Activated CD8-positive, alpha-beta memory T cell treated with anti-CD3 and anti-CD28 coated beads, Interleukin-2, amount 10 ng/mL, durations not matched to agents 7 days and 5 days (primary cell): ENCODE measurements at regions not wholly inside any gene's neighbourhood (a gene's known extent, or its start where the extent isn't known, plus 50 kb on each side); places are given as distances from the start of the nearest gene placed in this dataset.

Source experiments
- ATAC-seq: fragments of 150-1000 bp; cut with Tn5 transposase; one replicate; pipeline ENCODE4 v1.10.0; 2021; ENCODE audit warnings: moderate library complexity
- CTCF ChIA-PET: fragments of 350-600 bp; sonication (Branson Sonifier 250); formaldehyde crosslinking; loops from one replicate; lab custom pipeline; 2021; ENCODE audit warnings: antibody characterized with exemption; lab: Charles Lee
- DNase-seq: peaks from one replicate; pipeline ENCODE4 v3.0.0-alpha.2; 2020
- H3K27ac Mint-ChIP-seq: one replicate; pipeline ENCODE4 v1.8.0; 2021; ENCODE audit warnings: mild to moderate bottlenecking, mixed read lengths
- H3K27me3 Mint-ChIP-seq: one replicate; pipeline ENCODE4 v1.8.0; 2021; ENCODE audit warnings: mixed read lengths
- H3K36me3 Mint-ChIP-seq: one replicate; pipeline ENCODE4 v1.8.0; 2021; ENCODE audit warnings: mild to moderate bottlenecking, mixed read lengths
- H3K4me1 Mint-ChIP-seq: one replicate; pipeline ENCODE4 v1.8.0; 2021; ENCODE audit warnings: mixed read lengths
- H3K4me3 Mint-ChIP-seq: one replicate; pipeline ENCODE4 v1.8.0; 2021; ENCODE audit warnings: mild to moderate bottlenecking, moderate library complexity, mixed read lengths
- H3K9me3 Mint-ChIP-seq: one replicate; pipeline ENCODE4 v1.8.0; 2022; ENCODE audit warnings: low read depth, mixed read lengths

DNA sequence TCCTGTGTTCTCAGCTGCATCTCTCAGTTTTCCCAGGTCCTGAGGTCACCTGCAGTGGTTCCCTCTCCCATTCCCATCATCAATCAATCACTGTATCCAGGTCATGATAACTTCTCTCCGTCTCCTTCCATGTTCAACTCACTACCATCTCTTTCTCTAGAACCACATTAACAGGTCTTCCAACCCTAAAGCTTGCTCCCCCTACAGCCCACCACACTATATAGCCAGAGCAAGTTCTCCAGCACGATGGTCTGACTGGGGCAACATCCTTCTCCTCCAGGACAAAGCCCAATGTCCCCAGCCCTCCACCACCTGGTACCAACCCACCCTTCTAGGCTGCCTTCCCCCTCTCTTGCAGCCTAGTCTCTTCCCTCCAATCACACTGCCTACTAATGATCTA is 241.6 kb downstream of the CDK5RAP2 start:
- CTCF ChIA-PET: no interaction called here
- H3K4me1 Mint-ChIP-seq: peaks cover 7% of the 10 kb centered on the region
- peaks cover 11% of the 10 kb centered on the region for H3K27me3 Mint-ChIP-seq
- DNase-seq: peak; percentile 29
- no peak for ATAC-seq
- H3K4me3 Mint-ChIP-seq: no peak overlapping the region
- no peak overlapping the region for H3K27ac Mint-ChIP-seq
- no peaks in the 10 kb centered on the region for H3K9me3 Mint-ChIP-seq
- H3K36me3 Mint-ChIP-seq: no peaks in the 10 kb centered on the region

DNA sequence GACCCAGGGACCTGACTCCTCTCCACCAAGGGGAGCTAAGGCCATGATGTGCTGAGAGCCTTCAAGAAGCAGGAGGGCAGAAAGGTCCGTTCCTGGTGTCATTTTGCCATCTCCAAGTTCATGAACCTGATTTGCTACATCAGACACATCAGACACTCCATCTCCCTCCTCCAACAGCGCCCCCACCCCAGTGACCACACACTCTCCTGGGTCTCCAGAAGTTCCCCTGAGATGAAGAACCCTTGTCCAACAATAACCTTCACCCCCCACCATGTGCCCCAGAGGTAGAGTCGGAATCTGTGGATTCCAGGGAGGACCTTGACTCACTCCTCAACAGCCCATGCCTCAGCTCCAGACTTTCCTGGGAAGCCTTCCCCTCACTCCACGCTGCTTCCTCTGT is 242.8 kb downstream of the CDK5RAP2 start:
- CTCF ChIA-PET: no interaction called here
- no peak overlapping the region for H3K4me3 Mint-ChIP-seq
- H3K27me3 Mint-ChIP-seq: peaks cover 14% of the 10 kb centered on the region
- H3K27ac Mint-ChIP-seq: no peak overlapping the region
- no peak for DNase-seq
- ATAC-seq: no peak
- H3K36me3 Mint-ChIP-seq: no peaks in the 10 kb centered on the region
- peaks cover 7% of the 10 kb centered on the region for H3K4me1 Mint-ChIP-seq
- no peaks in the 10 kb centered on the region for H3K9me3 Mint-ChIP-seq

DNA sequence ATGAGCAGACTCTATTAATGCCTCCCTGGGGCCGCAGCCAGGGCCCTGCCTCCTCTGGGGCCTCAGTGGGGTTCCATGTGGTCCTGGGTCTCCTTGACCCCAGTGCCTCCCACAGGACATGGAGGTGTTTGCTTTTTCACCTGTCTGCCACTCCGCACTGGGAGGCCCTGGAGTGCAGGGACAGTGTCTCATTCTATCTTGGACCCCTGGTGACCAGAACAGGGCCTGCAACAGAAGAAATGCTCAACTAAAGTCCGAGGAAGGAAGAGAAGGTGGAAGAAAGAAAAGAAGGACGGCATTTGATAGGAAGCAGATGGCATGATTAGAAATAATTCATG is 243.2 kb downstream of the CDK5RAP2 start:
- Mint-ChIP-seq H3K36me3 (no peaks in the 10 kb centered on the region), H3K4me1 (peaks cover 7% of the 10 kb centered on the region), H3K27ac (no peak overlapping the region), H3K27me3 (peaks cover 11% of the 10 kb centered on the region), H3K4me3 (no peak overlapping the region), H3K9me3 (no peaks in the 10 kb centered on the region)
- CTCF ChIA-PET: no interaction called here
- ATAC-seq: no peak
- no peak for DNase-seq

DNA sequence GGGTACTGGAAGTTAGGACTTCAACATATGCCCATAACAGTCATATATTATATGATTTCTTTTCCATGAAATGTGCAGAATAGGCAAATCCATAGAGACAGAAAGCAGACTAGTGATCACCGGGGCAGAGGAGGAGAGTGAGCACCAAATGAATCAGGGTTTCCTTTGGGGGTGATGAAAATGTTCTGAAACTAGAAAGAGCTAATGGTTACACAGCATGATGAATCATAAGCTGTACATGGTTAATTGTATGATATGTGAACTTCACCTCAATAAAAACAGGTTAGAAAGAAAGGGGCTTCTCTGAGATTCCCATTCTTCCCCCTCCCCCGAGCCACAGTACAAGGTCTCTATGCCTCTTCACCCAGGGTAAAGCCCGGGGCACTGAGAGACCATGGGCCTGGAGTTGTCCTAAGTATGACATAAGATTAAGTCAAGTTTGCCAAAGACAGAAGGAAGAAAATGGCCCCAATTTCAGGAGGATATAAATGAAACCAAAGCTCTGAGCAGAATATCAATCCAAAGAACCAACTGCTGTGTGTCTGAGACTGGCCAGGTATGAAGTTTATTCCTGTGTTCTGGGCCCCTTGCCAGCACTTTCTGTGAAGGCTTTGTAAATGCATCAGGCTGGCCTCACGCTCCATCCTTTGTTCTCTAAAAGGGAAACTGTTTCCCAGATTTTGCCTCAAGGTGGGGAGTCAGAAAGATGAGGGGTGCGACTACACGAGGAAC is 243.8 kb downstream of the CDK5RAP2 start:
- DNase-seq: no peak
- H3K27ac Mint-ChIP-seq: no peak overlapping the region
- peaks cover 7% of the 10 kb centered on the region for H3K4me1 Mint-ChIP-seq
- H3K27me3 Mint-ChIP-seq: peaks cover 11% of the 10 kb centered on the region
- H3K9me3 Mint-ChIP-seq: no peaks in the 10 kb centered on the region
- no peaks in the 10 kb centered on the region for H3K36me3 Mint-ChIP-seq
- H3K4me3 Mint-ChIP-seq: no peak overlapping the region
- CTCF ChIA-PET: no interaction called here
- ATAC-seq: no peak

DNA sequence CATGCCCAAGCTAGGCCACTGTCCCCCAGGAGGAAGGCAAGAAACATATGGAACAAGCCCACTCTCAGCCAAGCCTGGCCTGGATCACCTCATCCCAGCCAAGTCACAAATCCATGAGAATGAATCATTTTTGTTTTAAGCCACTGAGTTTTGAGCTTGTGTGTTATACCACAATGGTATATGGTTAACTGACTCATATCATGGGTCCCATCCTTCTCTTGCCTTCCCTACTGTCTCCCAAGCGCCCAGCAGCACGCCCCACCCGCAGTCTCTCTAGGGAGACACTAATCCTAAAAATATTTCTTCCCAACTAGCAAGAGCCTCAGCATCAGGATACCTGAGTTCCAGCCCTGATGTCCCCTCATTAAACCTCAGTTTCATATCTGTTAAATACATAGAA is 248.1 kb downstream of the CDK5RAP2 start:
- CTCF ChIA-PET: no interaction called here
- Mint-ChIP-seq H3K9me3 (no peaks in the 10 kb centered on the region), H3K4me1 (peaks cover 7% of the 10 kb centered on the region), H3K27me3 (peaks cover 8% of the 10 kb centered on the region), H3K4me3 (no peak overlapping the region), H3K36me3 (no peaks in the 10 kb centered on the region), H3K27ac (no peak overlapping the region)
- DNase-seq (no peak), ATAC-seq (no peak)

DNA sequence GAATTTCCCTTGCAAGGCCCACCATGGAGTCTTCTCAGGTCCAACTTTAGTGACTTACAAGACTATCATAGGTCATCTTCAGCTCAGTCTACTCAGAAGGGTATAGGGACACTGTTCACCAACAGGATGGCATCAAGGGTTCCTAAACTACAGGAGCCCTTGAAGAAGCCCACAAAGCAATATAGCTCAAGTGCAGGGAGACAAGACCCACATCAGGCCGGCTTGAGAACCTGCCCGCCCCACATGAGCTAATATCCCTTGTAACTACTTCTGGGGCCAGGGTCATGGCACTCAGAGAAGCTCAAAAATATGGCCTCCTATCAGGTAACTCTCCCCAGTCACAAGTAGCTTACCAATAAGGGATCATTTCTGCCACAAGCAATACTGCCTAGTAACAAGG is 249.9 kb downstream of the CDK5RAP2 start:
- no peak for ATAC-seq
- Mint-ChIP-seq H3K27me3 (peaks cover 8% of the 10 kb centered on the region), H3K27ac (no peak overlapping the region), H3K9me3 (no peaks in the 10 kb centered on the region), H3K4me1 (no peaks in the 10 kb centered on the region), H3K4me3 (no peak overlapping the region), H3K36me3 (no peaks in the 10 kb centered on the region)
- no peak for DNase-seq
- CTCF ChIA-PET: no interaction called here

DNA sequence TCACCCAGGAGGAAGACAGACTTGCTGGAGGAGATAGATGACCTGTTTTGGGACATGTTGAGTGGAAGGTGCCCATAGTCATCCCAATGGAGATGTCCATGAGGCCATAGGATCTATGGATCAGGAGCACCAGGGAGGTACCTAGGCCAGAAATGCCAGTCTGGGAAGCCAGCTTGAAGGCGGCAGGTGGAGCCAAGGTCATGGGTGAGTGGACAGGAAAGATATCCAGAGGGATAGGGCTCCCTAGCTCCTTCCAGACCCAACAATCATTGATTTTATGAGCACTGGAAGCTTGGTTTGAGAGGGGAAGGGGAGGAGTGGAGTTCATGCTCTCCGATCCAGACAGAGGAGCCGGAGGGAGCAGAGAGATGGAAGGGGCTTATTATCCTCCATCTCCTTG is 252.6 kb downstream of the CDK5RAP2 start:
- ATAC-seq (no peak), DNase-seq (peak; percentile 18)
- Mint-ChIP-seq H3K4me1 (peaks cover 3% of the 10 kb centered on the region), H3K27ac (no peak overlapping the region), H3K9me3 (no peaks in the 10 kb centered on the region), H3K36me3 (no peaks in the 10 kb centered on the region), H3K4me3 (no peak overlapping the region), H3K27me3 (peaks cover 3% of the 10 kb centered on the region)
- CTCF ChIA-PET: no interaction called here

DNA sequence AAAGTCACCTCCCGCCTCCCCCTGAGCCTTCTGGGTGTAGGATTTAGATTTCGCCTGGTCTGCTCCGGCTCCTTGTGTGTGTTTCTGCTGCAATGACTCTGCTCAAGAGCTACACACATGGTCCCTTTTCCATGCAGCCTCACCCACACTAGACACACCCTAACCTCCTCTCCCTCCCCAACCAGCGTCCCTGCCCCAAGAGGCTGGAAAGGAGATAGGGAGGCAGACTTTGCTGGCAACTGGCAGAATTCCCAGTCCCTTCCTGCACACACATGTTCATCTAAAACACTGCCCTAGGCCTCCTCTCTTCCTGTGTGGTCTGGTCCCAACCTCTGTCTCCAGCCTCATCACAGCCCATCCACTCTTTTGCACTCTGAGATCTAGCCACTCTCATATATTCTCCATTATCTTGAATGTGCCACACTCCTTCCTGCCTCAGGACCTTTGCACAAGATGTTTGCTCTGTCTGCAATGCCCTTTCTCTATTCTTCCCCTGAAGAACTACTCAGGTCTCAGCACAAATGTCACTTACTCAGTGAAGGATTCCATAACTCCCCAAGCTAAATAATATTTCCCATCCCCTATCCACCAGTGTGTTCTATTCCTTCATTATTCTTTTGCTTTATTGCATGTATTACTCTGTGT is 253.8 kb downstream of the CDK5RAP2 start:
- CTCF ChIA-PET: no interaction called here
- H3K9me3 Mint-ChIP-seq: no peaks in the 10 kb centered on the region
- H3K27me3 Mint-ChIP-seq: peaks cover 4% of the 10 kb centered on the region
- no peaks in the 10 kb centered on the region for H3K36me3 Mint-ChIP-seq
- ATAC-seq (no peak), DNase-seq (no peak)
- no peak overlapping the region for H3K27ac Mint-ChIP-seq
- no peak overlapping the region for H3K4me3 Mint-ChIP-seq
- H3K4me1 Mint-ChIP-seq: peaks cover 3% of the 10 kb centered on the region

DNA sequence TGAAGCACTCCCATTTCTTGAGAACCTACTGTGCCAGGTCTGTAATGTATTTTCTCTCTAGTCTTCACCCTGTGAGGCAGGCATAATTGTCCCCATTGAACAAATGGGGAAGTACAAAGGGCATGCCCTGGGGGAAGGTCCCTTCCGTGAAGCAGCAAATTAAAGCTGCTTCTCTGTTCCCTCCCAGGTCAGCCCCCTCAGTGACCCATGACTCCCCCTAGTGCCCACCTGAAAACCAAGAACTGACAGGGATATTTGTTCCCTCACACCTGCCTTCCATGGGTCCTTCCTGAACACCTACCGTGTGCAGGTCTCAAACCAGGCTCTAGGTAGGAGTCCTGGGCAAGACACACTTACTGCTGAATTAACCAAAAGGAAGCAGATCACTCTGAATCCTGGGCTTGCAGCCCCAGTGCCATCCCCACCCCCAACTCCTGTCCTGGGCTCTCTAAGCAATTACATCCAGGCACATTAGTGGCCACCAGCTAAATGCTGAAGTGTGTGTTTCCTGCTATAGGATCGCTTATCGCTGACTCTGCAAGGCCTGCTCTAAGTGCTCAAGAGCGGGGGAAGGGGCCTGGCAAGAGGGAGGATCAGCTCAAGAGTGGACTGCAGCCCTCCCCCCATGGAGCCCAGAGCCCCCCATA is 254.8 kb downstream of the CDK5RAP2 start:
- DNase-seq: peak; percentile 22
- ATAC-seq: no peak

DNA sequence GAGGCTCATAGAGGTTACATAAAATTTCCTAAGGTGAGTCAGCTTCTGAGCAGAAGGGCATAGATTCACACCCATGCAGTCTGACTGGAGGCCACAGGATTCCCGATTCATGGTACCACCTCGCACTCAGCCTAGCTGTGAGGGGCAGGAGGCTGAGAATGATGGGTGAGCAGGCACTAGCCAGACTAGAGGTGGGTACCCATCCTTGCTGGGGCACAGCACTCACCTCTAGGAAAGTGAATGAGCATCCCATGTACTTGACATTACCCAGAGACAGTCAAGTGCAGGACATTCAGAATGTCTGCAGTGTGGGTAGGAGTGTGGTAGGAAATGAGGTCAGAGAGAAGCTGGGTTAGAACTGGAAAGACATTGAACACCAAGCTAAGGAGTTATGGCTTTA is 255.5 kb downstream of the CDK5RAP2 start:
- no peaks in the 10 kb centered on the region for H3K36me3 Mint-ChIP-seq
- no peak overlapping the region for H3K4me3 Mint-ChIP-seq
- CTCF ChIA-PET: no interaction called here
- H3K27me3 Mint-ChIP-seq: peaks cover 3% of the 10 kb centered on the region
- H3K4me1 Mint-ChIP-seq: peaks cover 3% of the 10 kb centered on the region
- no peaks in the 10 kb centered on the region for H3K9me3 Mint-ChIP-seq
- no peak for DNase-seq
- no peak overlapping the region for H3K27ac Mint-ChIP-seq
- no peak for ATAC-seq

More for the DNA sequence above, 254.8 kb downstream of the CDK5RAP2 start:
- Mint-ChIP-seq H3K9me3 (no peaks in the 10 kb centered on the region), H3K36me3 (no peaks in the 10 kb centered on the region), H3K27me3 (peaks cover 3% of the 10 kb centered on the region), H3K4me3 (no peak overlapping the region), H3K4me1 (peaks cover 3% of the 10 kb centered on the region), H3K27ac (no peak overlapping the region)
- CTCF ChIA-PET: no interaction called here

DNA sequence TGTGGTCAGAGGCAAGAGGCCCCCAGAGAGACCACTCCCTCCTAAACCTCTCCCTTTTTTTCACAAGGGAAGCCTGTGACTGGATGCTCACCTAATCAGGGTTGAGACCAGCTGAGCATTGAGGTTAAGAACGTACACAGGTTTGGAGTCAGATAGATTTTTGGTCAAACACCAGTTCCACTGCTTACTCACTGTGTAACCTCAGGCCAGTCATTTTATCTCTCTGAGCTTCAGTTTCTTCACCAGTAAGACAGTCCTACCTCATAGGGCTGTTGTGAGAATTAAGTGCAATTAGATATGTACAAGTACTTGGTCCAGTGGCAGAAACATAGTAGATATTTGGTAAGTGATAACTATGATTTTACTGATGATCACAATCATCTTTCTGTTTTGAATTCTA is 256.8 kb downstream of the CDK5RAP2 start:
- CTCF ChIA-PET: no interaction called here
- DNase-seq: no peak
- Mint-ChIP-seq H3K36me3 (no peaks in the 10 kb centered on the region), H3K27me3 (peaks cover 3% of the 10 kb centered on the region), H3K9me3 (no peaks in the 10 kb centered on the region), H3K27ac (no peak overlapping the region), H3K4me3 (no peak overlapping the region), H3K4me1 (peaks cover 3% of the 10 kb centered on the region)
- ATAC-seq: no peak

DNA sequence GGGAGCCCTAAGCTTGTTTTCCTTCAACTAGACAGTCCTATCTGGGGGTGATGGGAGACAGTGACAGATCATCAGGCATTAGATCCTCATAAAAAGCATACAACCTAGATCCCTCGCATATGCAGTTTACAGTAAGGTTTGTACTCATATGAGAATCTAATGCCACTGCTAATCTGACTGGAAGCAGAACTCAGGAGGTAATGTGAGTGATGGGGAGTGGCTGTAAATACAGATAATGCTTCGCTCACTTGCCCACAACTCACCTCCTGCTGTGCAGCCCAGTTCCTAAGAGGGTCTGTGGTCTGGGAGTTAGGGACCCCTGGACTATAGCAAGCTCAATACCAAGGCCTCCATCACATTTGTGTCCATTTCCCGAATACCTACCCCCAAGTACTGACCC is 260.5 kb downstream of the CDK5RAP2 start:
- ATAC-seq (no peak), DNase-seq (no peak)
- CTCF ChIA-PET: no interaction called here
- Mint-ChIP-seq H3K9me3 (no peaks in the 10 kb centered on the region), H3K4me3 (no peak overlapping the region), H3K27me3 (peaks cover 5% of the 10 kb centered on the region), H3K27ac (no peak overlapping the region), H3K4me1 (peaks cover under 1% of the 10 kb centered on the region), H3K36me3 (no peaks in the 10 kb centered on the region)

DNA sequence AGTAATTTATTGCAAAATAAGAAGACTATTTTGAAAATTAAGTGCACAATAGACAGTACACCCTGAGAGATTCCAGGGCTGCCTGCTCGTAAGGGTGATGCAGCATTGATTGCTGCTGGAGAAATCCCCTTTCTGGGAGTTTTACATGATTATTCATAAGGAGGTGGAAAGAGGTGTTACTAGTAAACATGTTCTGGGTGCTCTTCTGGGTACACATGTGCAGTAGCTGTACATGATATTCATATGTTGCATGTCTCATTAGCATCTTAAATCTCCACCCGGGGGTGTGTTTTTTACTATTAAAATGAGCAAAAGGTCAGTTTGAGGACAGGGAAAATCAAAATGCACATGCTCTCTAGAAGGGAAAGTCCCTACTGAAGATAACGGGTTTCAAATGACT is 264.8 kb downstream of the CDK5RAP2 start:
- no peaks in the 10 kb centered on the region for H3K4me1 Mint-ChIP-seq
- CTCF ChIA-PET: no interaction called here

DNA sequence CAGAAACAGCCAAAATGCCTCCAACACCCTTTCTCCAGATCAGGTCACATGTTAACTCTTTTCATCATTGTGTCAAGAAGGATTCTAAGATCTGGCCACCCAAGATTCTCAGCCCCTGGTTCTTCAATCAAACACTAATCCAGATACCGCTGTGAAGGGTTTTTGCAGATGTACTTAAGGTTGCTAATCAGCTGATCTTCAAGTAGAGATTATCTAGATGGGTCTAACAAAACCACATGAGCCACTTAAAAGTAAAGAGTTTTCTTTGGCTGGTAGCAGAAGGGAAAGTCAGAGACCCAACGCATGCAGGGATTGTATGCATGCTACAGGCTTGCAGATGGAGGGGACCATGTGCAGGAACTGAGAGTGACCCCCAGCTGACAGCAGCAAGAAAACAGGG is 267.9 kb downstream of the CDK5RAP2 start:
- Mint-ChIP-seq H3K36me3 (no peaks in the 10 kb centered on the region), H3K9me3 (no peaks in the 10 kb centered on the region), H3K27me3 (peaks cover 7% of the 10 kb centered on the region), H3K4me3 (no peak overlapping the region), H3K27ac (no peak overlapping the region), H3K4me1 (no peaks in the 10 kb centered on the region)
- ATAC-seq (no peak), DNase-seq (no peak)
- CTCF ChIA-PET: no interaction called here

More for the DNA sequence above, 264.8 kb downstream of the CDK5RAP2 start:
- Mint-ChIP-seq H3K27me3 (peaks cover 5% of the 10 kb centered on the region), H3K4me3 (no peak overlapping the region), H3K27ac (no peak overlapping the region), H3K9me3 (no peaks in the 10 kb centered on the region), H3K36me3 (no peaks in the 10 kb centered on the region)
- ATAC-seq (no peak), DNase-seq (no peak)
